ENCODE measurements at regions not wholly inside any gene's neighbourhood (a gene's known extent, or its start where the extent isn't known, plus 50 kb on each side); places are given as distances from the start of the nearest gene placed in this dataset.

- TF ChIP-seq, protein P1, sequence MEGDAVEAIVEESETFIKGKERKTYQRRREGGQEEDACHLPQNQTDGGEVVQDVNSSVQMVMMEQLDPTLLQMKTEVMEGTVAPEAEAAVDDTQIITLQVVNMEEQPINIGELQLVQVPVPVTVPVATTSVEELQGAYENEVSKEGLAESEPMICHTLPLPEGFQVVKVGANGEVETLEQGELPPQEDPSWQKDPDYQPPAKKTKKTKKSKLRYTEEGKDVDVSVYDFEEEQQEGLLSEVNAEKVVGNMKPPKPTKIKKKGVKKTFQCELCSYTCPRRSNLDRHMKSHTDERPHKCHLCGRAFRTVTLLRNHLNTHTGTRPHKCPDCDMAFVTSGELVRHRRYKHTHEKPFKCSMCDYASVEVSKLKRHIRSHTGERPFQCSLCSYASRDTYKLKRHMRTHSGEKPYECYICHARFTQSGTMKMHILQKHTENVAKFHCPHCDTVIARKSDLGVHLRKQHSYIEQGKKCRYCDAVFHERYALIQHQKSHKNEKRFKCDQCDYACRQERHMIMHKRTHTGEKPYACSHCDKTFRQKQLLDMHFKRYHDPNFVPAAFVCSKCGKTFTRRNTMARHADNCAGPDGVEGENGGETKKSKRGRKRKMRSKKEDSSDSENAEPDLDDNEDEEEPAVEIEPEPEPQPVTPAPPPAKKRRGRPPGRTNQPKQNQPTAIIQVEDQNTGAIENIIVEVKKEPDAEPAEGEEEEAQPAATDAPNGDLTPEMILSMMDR (IDR thresholded peaks at IDR 0.05): no peak
- TF ChIP-seq EP300 (IDR thresholded peaks at IDR 0.05) (no peak), POLR2A (IDR thresholded peaks at IDR 0.05) (no peak), POLR2AphosphoS5 (IDR thresholded peaks at IDR 0.05) (no peak)
Observed at GRCh38 chr11:43010042-43010441, 301.8 kb upstream of the API5 start.

All from stomach (tissue), 4 donors.